ENCODE measurements at regions not wholly inside any gene's neighbourhood (a gene's known extent, or its start where the extent isn't known, plus 50 kb on each side); places are given as distances from the start of the nearest gene placed in this dataset.

- no peak overlapping the region for H3K4me3 ChIP-seq (ENCODE audit: low read length)
- WGBS (ENCODE audit: insufficient coverage, low lambda C conversion rate): 80% methylated on average over 1 of the region's 3 CpGs
- H3K4me1 ChIP-seq (ENCODE audit: control insufficient read depth, insufficient read depth, low read length): no peaks in the 10 kb centered on the region
- no peak overlapping the region for H3K27ac ChIP-seq (ENCODE audit: low read length)
- no peaks in the 10 kb centered on the region for H3K9me3 ChIP-seq (ENCODE audit: control insufficient read depth, low read depth, low read length)
- no peaks in the 10 kb centered on the region for H3K36me3 ChIP-seq (ENCODE audit: control insufficient read depth, insufficient read depth, low read length)
- DNase-seq: no peak
- H3K27me3 ChIP-seq (ENCODE audit: control insufficient read depth, insufficient read depth, low read length): no peaks in the 10 kb centered on the region
These were observed 160.1 kb downstream of the ARRDC4 start for GRCh38 chr15:98120561-98120960.

GRCh38 chr15:98121536-98121935 is 161.0 kb downstream of the ARRDC4 start:
- WGBS (ENCODE audit: insufficient coverage, low lambda C conversion rate): 57% methylated on average over 1 of the region's 5 CpGs
- no peak for DNase-seq
- no peaks in the 10 kb centered on the region for H3K36me3 ChIP-seq (ENCODE audit: control insufficient read depth, insufficient read depth, low read length)
- H3K9me3 ChIP-seq (ENCODE audit: control insufficient read depth, low read depth, low read length): no peaks in the 10 kb centered on the region
- H3K27me3 ChIP-seq (ENCODE audit: control insufficient read depth, insufficient read depth, low read length): no peaks in the 10 kb centered on the region
- no peak overlapping the region for H3K27ac ChIP-seq (ENCODE audit: low read length)
- H3K4me3 ChIP-seq (ENCODE audit: low read length): no peak overlapping the region
- no peaks in the 10 kb centered on the region for H3K4me1 ChIP-seq (ENCODE audit: control insufficient read depth, insufficient read depth, low read length)

GRCh38 chr15:98121957-98122356 is 161.5 kb downstream of the ARRDC4 start:
- 64% methylated on average over 1 of the region's 3 CpGs for WGBS (ENCODE audit: insufficient coverage, low lambda C conversion rate)
- no peak overlapping the region for H3K4me3 ChIP-seq (ENCODE audit: low read length)
- DNase-seq: no peak
- H3K4me1 ChIP-seq (ENCODE audit: control insufficient read depth, insufficient read depth, low read length): no peaks in the 10 kb centered on the region
- H3K27ac ChIP-seq (ENCODE audit: low read length): no peak overlapping the region
- no peaks in the 10 kb centered on the region for H3K9me3 ChIP-seq (ENCODE audit: control insufficient read depth, low read depth, low read length)
- H3K36me3 ChIP-seq (ENCODE audit: control insufficient read depth, insufficient read depth, low read length): no peaks in the 10 kb centered on the region
- H3K27me3 ChIP-seq (ENCODE audit: control insufficient read depth, insufficient read depth, low read length): no peaks in the 10 kb centered on the region

GRCh38 chr15:98123297-98123696 is 162.8 kb downstream of the ARRDC4 start:
- no peak overlapping the region for H3K27ac ChIP-seq (ENCODE audit: low read length)
- H3K4me1 ChIP-seq (ENCODE audit: control insufficient read depth, insufficient read depth, low read length): no peaks in the 10 kb centered on the region
- H3K36me3 ChIP-seq (ENCODE audit: control insufficient read depth, insufficient read depth, low read length): no peaks in the 10 kb centered on the region
- no peak for DNase-seq
- H3K9me3 ChIP-seq (ENCODE audit: control insufficient read depth, low read depth, low read length): no peaks in the 10 kb centered on the region
- H3K4me3 ChIP-seq (ENCODE audit: low read length): no peak overlapping the region
- no peaks in the 10 kb centered on the region for H3K27me3 ChIP-seq (ENCODE audit: control insufficient read depth, insufficient read depth, low read length)
- WGBS (ENCODE audit: insufficient coverage, low lambda C conversion rate): no CpG with 5 or more reads among the region's 3 CpGs

- no peak overlapping the region for H3K4me3 ChIP-seq (ENCODE audit: low read length)
- DNase-seq: no peak
- H3K27me3 ChIP-seq (ENCODE audit: control insufficient read depth, insufficient read depth, low read length): no peaks in the 10 kb centered on the region
- WGBS (ENCODE audit: insufficient coverage, low lambda C conversion rate): 60% methylated on average over 1 of the region's 6 CpGs
- H3K27ac ChIP-seq (ENCODE audit: low read length): no peak overlapping the region
- H3K9me3 ChIP-seq (ENCODE audit: control insufficient read depth, low read depth, low read length): no peaks in the 10 kb centered on the region
- H3K36me3 ChIP-seq (ENCODE audit: control insufficient read depth, insufficient read depth, low read length): no peaks in the 10 kb centered on the region
- no peaks in the 10 kb centered on the region for H3K4me1 ChIP-seq (ENCODE audit: control insufficient read depth, insufficient read depth, low read length)
These were observed 163.3 kb downstream of the ARRDC4 start for GRCh38 chr15:98123834-98124233.

GRCh38 chr15:98124581-98124980 is 164.1 kb downstream of the ARRDC4 start:
- WGBS (ENCODE audit: insufficient coverage, low lambda C conversion rate): no CpG with 5 or more reads among the region's 6 CpGs
- H3K27ac ChIP-seq (ENCODE audit: low read length): no peak overlapping the region
- no peak overlapping the region for H3K4me3 ChIP-seq (ENCODE audit: low read length)
- no peaks in the 10 kb centered on the region for H3K36me3 ChIP-seq (ENCODE audit: control insufficient read depth, insufficient read depth, low read length)
- H3K4me1 ChIP-seq (ENCODE audit: control insufficient read depth, insufficient read depth, low read length): no peaks in the 10 kb centered on the region
- no peak for DNase-seq
- no peaks in the 10 kb centered on the region for H3K9me3 ChIP-seq (ENCODE audit: control insufficient read depth, low read depth, low read length)
- no peaks in the 10 kb centered on the region for H3K27me3 ChIP-seq (ENCODE audit: control insufficient read depth, insufficient read depth, low read length)

GRCh38 chr15:98126326-98127085 is 166.0 kb downstream of the ARRDC4 start:
- Histone ChIP-seq H3K4me3 (ENCODE audit: low read length) (no peak overlapping the region), H3K27me3 (ENCODE audit: control insufficient read depth, insufficient read depth, low read length) (no peaks in the 10 kb centered on the region), H3K4me1 (ENCODE audit: control insufficient read depth, insufficient read depth, low read length) (no peaks in the 10 kb centered on the region), H3K9me3 (ENCODE audit: control insufficient read depth, low read depth, low read length) (no peaks in the 10 kb centered on the region), H3K36me3 (ENCODE audit: control insufficient read depth, insufficient read depth, low read length) (no peaks in the 10 kb centered on the region), H3K27ac (ENCODE audit: low read length) (no peak overlapping the region)
- DNase-seq: no peak
- WGBS (ENCODE audit: insufficient coverage, low lambda C conversion rate): 80% methylated on average over 1 of the region's 8 CpGs

GRCh38 chr15:98127586-98127985 is 167.1 kb downstream of the ARRDC4 start:
- H3K4me3 ChIP-seq (ENCODE audit: low read length): no peak overlapping the region
- H3K27ac ChIP-seq (ENCODE audit: low read length): no peak overlapping the region
- no peaks in the 10 kb centered on the region for H3K36me3 ChIP-seq (ENCODE audit: control insufficient read depth, insufficient read depth, low read length)
- H3K4me1 ChIP-seq (ENCODE audit: control insufficient read depth, insufficient read depth, low read length): no peaks in the 10 kb centered on the region
- no peaks in the 10 kb centered on the region for H3K9me3 ChIP-seq (ENCODE audit: control insufficient read depth, low read depth, low read length)
- 33% methylated on average over 1 of the region's 5 CpGs for WGBS (ENCODE audit: insufficient coverage, low lambda C conversion rate)
- DNase-seq: no peak
- H3K27me3 ChIP-seq (ENCODE audit: control insufficient read depth, insufficient read depth, low read length): no peaks in the 10 kb centered on the region

GRCh38 chr15:98131924-98132323 is 171.4 kb downstream of the ARRDC4 start:
- peak; percentile 69 to 87 for DNase-seq
- Histone ChIP-seq H3K4me3 (ENCODE audit: low read length) (no peak overlapping the region), H3K9me3 (ENCODE audit: control insufficient read depth, low read depth, low read length) (no peaks in the 10 kb centered on the region), H3K27me3 (ENCODE audit: control insufficient read depth, insufficient read depth, low read length) (no peaks in the 10 kb centered on the region), H3K4me1 (ENCODE audit: control insufficient read depth, insufficient read depth, low read length) (peaks cover 7% of the 10 kb centered on the region), H3K36me3 (ENCODE audit: control insufficient read depth, insufficient read depth, low read length) (no peaks in the 10 kb centered on the region), H3K27ac (ENCODE audit: low read length) (no peak overlapping the region)
- no CpG with 5 or more reads among the region's 4 CpGs for WGBS (ENCODE audit: insufficient coverage, low lambda C conversion rate)

- H3K9me3 ChIP-seq (ENCODE audit: control insufficient read depth, low read depth, low read length): no peaks in the 10 kb centered on the region
- H3K36me3 ChIP-seq (ENCODE audit: control insufficient read depth, insufficient read depth, low read length): no peaks in the 10 kb centered on the region
- peaks cover 7% of the 10 kb centered on the region for H3K4me1 ChIP-seq (ENCODE audit: control insufficient read depth, insufficient read depth, low read length)
- H3K27me3 ChIP-seq (ENCODE audit: control insufficient read depth, insufficient read depth, low read length): no peaks in the 10 kb centered on the region
- no CpG with 5 or more reads among the region's 7 CpGs for WGBS (ENCODE audit: insufficient coverage, low lambda C conversion rate)
- no peak overlapping the region for H3K4me3 ChIP-seq (ENCODE audit: low read length)
- no peak for DNase-seq
- no peak overlapping the region for H3K27ac ChIP-seq (ENCODE audit: low read length)
These were observed 174.4 kb downstream of the ARRDC4 start for GRCh38 chr15:98134905-98135304.

- Histone ChIP-seq H3K27me3 (ENCODE audit: control insufficient read depth, insufficient read depth, low read length) (no peaks in the 10 kb centered on the region), H3K4me1 (ENCODE audit: control insufficient read depth, insufficient read depth, low read length) (no peaks in the 10 kb centered on the region), H3K27ac (ENCODE audit: low read length) (no peak overlapping the region), H3K9me3 (ENCODE audit: control insufficient read depth, low read depth, low read length) (no peaks in the 10 kb centered on the region), H3K36me3 (ENCODE audit: control insufficient read depth, insufficient read depth, low read length) (no peaks in the 10 kb centered on the region), H3K4me3 (ENCODE audit: low read length) (no peak overlapping the region)
- no peak for DNase-seq
- 93% methylated on average over 3 of the region's 6 CpGs for WGBS (ENCODE audit: insufficient coverage, low lambda C conversion rate)
These were observed 178.4 kb downstream of the ARRDC4 start for GRCh38 chr15:98138910-98139309.
